Right ventricle myocardium superior (tissue), 1 donor: ENCODE measurements at regions not wholly inside any gene's neighbourhood (a gene's known extent, or its start where the extent isn't known, plus 50 kb on each side); places are given as distances from the start of the nearest gene placed in this dataset.
A peak's percentile ranks its signal among the peaks of the same experiment; 100 is the strongest.
"Not testable (repeated sequence)": the region's sequence is repeated elsewhere in the genome, so short reads cannot be mapped to it uniquely, and the experiment has no call there.

Experiments
- ATAC-seq: fragments of 200-7000 bp; cut with Tn5 transposase; one replicate; pipeline ENCODE4 v1.9.1; 2020; ENCODE audit warnings: mild to moderate bottlenecking; ENCODE audit not compliant: poor library complexity
- DNase-seq: peaks from one replicate; pipeline ENCODE4 v3.0.0-alpha.2; 2020
- intact Hi-C: fragments of 100-400 bp; cut with DNase I; formaldehyde crosslinking; loops from one replicate; pipeline ENCODE4 v1.11.2; 2022
- donor health status: DM: no; HTN: yes; CAD: no; lungs with severe emphysema.

- no peak for DNase-seq
- intact Hi-C loops: no loop called here
- no peak for ATAC-seq
Measured at GRCh38 chr11:112617098-112617425, 344.2 kb upstream of the NCAM1 start.

- ATAC-seq: no peak
- intact Hi-C loops: no loop called here
- no peak for DNase-seq
Measured at GRCh38 chr11:112617977-112618826, 343.0 kb upstream of the NCAM1 start.

- ATAC-seq (no peak), DNase-seq (no peak)
- intact Hi-C loops: no loop called here
Measured at GRCh38 chr11:112619106-112619505, 342.1 kb upstream of the NCAM1 start.

- ATAC-seq (no peak), DNase-seq (no peak)
- intact Hi-C loops: no loop called here
Measured at GRCh38 chr11:112620621-112621394, 340.4 kb upstream of the NCAM1 start.

DNA sequence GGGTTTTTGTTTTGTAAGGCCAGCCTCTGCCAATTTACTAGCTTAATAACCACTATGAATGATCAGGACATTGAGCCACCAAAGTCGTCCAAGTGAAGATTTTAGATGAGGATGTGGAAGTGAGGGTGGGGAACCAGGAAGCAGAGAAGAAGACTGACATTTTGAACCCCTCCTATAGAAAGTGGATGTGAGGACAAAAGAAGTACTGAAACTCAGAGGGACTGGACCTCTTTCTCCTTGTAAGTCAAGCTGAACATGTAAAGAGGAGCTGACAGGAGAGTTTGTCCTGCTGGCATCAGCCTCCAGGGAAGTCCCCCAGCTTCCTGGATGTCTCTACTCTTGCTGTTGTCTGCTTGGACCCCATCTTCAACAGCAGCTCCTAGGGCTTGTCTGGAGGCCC is 338.2 kb upstream of the NCAM1 start:
- intact Hi-C loops: no loop called here
- DNase-seq: no peak
- ATAC-seq: no peak

- intact Hi-C loops: no loop called here
- ATAC-seq: no peak
- no peak for DNase-seq
Measured at GRCh38 chr11:112624431-112624830, 336.8 kb upstream of the NCAM1 start.

GRCh38 chr11:112624971-112625370 is 336.2 kb upstream of the NCAM1 start:
- intact Hi-C loops, ATAC-seq, DNase-seq: not testable (repeated sequence)

DNA sequence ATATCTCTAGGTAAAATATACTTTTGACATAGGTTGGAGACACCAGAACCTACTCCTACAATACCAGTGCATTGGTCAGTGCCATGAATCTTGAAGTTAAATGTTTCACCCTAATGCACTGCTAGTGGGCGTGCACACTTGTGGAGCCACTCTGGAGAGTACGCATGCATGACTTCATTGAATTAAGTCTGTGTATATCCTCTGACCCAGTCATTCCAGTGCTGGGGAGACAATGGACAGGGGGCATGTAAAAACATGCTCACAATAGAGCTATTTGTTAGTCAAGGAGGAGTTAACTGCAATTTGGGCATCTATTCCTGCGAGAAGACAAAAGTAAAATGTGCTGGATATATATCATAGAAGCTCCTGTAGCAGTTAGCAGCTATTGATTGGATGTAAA is 335.4 kb upstream of the NCAM1 start:
- intact Hi-C loops: no loop called here
- no peak for ATAC-seq
- no peak for DNase-seq

DNA sequence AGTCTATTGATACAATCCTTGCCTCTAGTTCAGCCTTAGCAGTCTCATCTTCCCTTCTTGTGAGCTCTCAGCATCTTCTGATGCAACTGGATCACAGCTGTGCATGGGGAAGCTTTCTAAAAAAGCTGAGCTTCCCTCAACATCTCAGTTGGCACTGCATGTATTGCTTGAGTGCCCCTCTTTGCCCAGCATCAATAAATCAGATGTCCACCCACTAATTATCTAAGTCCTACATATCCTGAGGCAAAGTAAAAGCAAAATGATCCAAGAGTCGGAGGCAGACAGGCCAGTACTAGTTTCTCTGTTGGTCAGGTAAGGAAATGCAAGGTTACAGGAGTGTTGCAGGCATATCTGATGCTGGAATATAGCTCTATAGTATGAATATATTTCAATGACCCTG is 334.5 kb upstream of the NCAM1 start:
- DNase-seq: no peak
- intact Hi-C loops: no loop called here
- no peak for ATAC-seq

DNA sequence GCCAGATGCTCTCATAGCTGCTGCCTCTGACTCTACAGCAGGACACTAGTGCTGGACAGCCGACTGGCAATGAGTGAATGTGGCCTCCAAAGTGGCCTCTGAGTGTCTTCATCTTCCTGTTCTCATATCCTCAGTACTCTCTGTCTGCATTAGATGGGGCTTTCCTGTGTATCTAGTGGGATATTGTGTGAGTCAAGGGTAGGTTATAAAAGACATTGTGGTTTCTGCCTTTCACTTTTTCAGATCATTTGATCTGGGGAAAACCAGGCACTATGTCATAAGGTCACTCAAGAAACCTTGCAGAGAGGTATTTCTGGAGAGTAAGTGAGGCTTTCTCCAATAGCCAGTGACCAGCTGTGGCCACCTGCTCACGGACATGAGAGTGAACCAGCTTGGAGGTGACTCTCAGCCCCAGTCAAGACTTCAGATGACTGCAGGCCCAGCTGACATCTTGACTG is 333.6 kb upstream of the NCAM1 start:
- no peak for DNase-seq
- no peak for ATAC-seq
- intact Hi-C loops: no loop called here

GRCh38 chr11:112628676-112629075 is 332.5 kb upstream of the NCAM1 start:
- ATAC-seq: no peak
- no peak for DNase-seq
- intact Hi-C loops: no loop called here

DNA sequence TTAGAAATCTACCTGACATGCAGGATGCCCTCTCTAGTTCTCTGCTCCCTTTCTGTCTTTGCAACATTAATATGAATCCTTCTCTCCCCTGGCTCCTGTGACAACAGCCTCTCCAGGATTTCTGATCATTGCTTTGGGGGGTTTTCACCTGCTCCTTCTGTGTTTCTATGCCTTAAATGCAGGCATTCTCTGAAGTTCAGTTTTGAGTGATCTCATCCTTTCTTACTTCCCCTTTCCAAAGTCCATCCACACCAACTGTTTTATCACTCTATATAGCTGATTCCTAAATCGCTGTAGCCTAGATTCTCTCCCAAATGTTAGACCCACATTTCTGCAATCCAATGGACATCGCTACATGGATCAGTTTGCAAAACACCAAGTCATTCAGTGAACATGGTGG is 330.7 kb upstream of the NCAM1 start:
- ATAC-seq: no peak
- no peak for DNase-seq
- intact Hi-C loops: no loop called here

DNA sequence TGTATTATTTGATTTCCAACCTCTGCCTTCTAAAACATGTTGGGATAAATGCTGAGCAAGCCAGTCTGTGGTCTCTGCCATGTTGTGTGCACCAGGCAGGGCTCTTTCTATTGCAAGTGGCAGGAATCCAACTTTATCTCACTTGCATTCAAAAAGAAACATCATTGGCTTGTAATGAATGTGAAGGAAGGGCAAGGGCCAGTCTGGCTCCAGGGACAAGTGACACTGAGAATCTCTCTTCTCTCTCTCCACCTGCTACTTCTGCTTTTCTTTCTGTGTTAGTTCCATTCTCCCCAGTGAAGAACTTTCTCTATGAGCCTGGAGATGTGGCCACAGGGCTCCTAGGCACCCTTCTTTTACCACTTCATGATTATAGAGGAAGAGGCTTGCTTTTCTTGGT is 329.9 kb upstream of the NCAM1 start:
- intact Hi-C loops: no loop called here
- DNase-seq (no peak), ATAC-seq (peak; percentile 49)

- intact Hi-C loops: no loop called here
- DNase-seq (no peak), ATAC-seq (no peak)
Measured at GRCh38 chr11:112632866-112633505, 328.2 kb upstream of the NCAM1 start.

DNA sequence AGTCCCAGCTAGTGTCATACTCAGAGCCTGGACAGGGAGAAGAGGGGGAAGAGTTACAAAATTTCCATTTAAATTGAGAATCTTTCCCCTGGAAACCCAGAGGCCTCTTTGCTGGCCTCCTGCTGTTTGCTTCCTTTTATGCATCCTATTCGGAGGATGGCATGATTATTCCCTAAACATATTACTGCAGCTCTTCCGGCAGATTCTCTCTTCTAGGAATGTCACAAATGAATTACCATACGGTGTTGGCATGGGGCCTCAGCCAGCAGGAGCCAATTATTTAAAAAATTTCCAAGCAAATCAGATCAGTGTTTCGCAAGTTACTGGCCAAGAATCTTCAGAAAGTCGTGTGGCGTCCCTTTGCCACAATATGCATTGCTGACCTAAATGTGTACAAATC is 326.7 kb upstream of the NCAM1 start:
- intact Hi-C loops: no loop called here
- ATAC-seq (no peak), DNase-seq (no peak)

DNA sequence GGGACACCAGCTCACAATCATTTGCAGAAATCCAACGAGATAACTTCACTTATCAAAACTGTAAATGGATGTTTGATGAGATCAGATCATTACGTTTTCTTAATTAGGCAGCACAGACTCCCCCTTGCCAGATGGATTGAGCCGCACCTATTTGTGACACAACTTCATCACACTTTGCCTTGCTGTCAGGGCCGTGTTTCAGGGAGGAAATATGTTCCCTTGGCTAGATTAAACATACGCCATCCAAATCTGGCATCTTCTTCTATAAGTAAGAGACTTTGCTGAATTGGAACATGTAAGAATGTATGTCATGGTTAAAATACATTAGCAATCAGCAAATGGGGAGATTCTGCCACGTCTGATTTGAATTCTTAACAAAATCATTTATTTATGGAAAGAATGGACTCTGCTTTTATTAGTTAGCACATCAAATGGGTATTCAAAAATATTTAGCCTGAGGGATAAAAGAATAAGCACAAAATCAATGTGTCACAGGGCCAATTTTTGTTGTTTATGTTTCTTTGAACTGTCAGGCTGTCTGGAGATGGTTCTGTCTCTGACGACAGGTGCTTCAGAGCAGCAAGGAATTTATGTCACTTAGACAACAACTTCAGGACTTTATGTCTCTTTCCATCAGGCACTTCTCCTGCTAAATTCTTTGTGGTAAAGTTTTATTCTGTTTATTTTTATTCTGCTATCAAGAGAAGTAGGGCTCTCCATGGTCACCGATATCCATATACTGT is 326.1 kb upstream of the NCAM1 start:
- ATAC-seq (no peak), DNase-seq (no peak)
- intact Hi-C loops: no loop called here

GRCh38 chr11:112637076-112637475 is 324.1 kb upstream of the NCAM1 start:
- DNase-seq (no peak), ATAC-seq (no peak)
- intact Hi-C loops: no loop called here

DNA sequence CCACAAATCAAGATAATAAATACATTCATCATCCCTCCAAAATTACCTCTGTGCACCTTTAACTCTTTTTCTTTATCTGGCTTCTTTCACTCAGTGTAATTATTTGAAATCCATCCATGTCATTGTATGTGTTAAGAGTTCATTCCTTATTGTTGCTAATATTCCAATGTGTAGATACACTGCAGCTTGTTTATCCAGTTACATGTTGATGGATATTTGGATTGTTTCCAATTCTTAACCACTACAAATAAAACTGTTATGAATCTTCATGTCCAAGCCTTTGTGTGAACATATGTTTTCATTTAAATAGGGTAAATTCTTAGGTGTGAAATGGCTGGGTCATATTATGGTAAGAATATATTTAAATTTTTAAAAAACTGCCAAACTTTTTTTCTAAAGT is 323.3 kb upstream of the NCAM1 start:
- ATAC-seq (no peak), DNase-seq (no peak)
- intact Hi-C loops: no loop called here

GRCh38 chr11:112639469-112639868 is 321.8 kb upstream of the NCAM1 start:
- ATAC-seq: no peak
- no peak for DNase-seq
- intact Hi-C loops: no loop called here
